ENCODE measurements at regions not wholly inside any gene's neighbourhood (a gene's known extent, or its start where the extent isn't known, plus 50 kb on each side); places are given as distances from the start of the nearest gene placed in this dataset.

- DNase-seq (ENCODE audit: low read depth in 2 of 3, low spot score in 2 of 3): no peak
These were observed 129.4 kb upstream of the CXCR4 start for GRCh38 chr2:136247204-136247950.

- DNase-seq (ENCODE audit: low read depth in 2 of 3, low spot score in 2 of 3): no peak
These were observed 128.2 kb upstream of the CXCR4 start for GRCh38 chr2:136246086-136246669.

- DNase-seq (ENCODE audit: low read depth in 2 of 3, low spot score in 2 of 3): no peak
These were observed 127.3 kb upstream of the CXCR4 start for GRCh38 chr2:136245211-136245610.

- DNase-seq (ENCODE audit: low read depth in 2 of 3, low spot score in 2 of 3): no peak
These were observed 126.6 kb upstream of the CXCR4 start for GRCh38 chr2:136244536-136244885.

GRCh38 chr2:136243638-136244535 lies 125.9 kb upstream of the CXCR4 start:
- DNase-seq (ENCODE audit: low read depth in 2 of 3, low spot score in 2 of 3): no peak

- DNase-seq (ENCODE audit: low read depth in 2 of 3, low spot score in 2 of 3): peak in 2 of 3 experiments; percentile 32 to 43
These were observed 124.8 kb upstream of the CXCR4 start for GRCh38 chr2:136242687-136243277.

- no peak for DNase-seq (ENCODE audit: low read depth in 2 of 3, low spot score in 2 of 3)
These were observed 124.2 kb upstream of the CXCR4 start for GRCh38 chr2:136242100-136242499.

- DNase-seq (ENCODE audit: low read depth in 2 of 3, low spot score in 2 of 3): no peak
These were observed 121.2 kb upstream of the CXCR4 start for GRCh38 chr2:136239079-136239685.

- no peak for DNase-seq (ENCODE audit: low read depth in 2 of 3, low spot score in 2 of 3)
These were observed 120.5 kb upstream of the CXCR4 start for GRCh38 chr2:136238286-136239078.

- no peak for DNase-seq (ENCODE audit: low read depth in 2 of 3, low spot score in 2 of 3)
These were observed 118.1 kb upstream of the CXCR4 start for GRCh38 chr2:136236019-136236418.

- no peak for DNase-seq (ENCODE audit: low read depth in 2 of 3, low spot score in 2 of 3)
These were observed 117.6 kb upstream of the CXCR4 start for GRCh38 chr2:136235546-136235945.

- DNase-seq (ENCODE audit: low read depth in 2 of 3, low spot score in 2 of 3): no peak
These were observed 116.3 kb upstream of the CXCR4 start for GRCh38 chr2:136234261-136234660.

- DNase-seq (ENCODE audit: low read depth in 2 of 3, low spot score in 2 of 3): no peak
These were observed 115.3 kb upstream of the CXCR4 start for GRCh38 chr2:136233298-136233697.

- DNase-seq (ENCODE audit: low read depth in 2 of 3, low spot score in 2 of 3): no peak
These were observed 114.7 kb upstream of the CXCR4 start for GRCh38 chr2:136232456-136233172.

GRCh38 chr2:136230464-136230863 lies 112.5 kb upstream of the CXCR4 start:
- DNase-seq (ENCODE audit: low read depth in 2 of 3, low spot score in 2 of 3): no peak

GRCh38 chr2:136226903-136227302 lies 109.0 kb upstream of the CXCR4 start:
- DNase-seq (ENCODE audit: low read depth in 2 of 3, low spot score in 2 of 3): no peak

- DNase-seq (ENCODE audit: low read depth in 2 of 3, low spot score in 2 of 3): no peak
These were observed 108.2 kb upstream of the CXCR4 start for GRCh38 chr2:136225950-136226835.

- DNase-seq (ENCODE audit: low read depth in 2 of 3, low spot score in 2 of 3): no peak
These were observed 105.3 kb upstream of the CXCR4 start for GRCh38 chr2:136223274-136223673.

- DNase-seq (ENCODE audit: low read depth in 2 of 3, low spot score in 2 of 3): no peak
These were observed 104.9 kb upstream of the CXCR4 start for GRCh38 chr2:136222862-136223261.
